ENCODE measurements at regions not wholly inside any gene's neighbourhood (a gene's known extent, or its start where the extent isn't known, plus 50 kb on each side); places are given as distances from the start of the nearest gene placed in this dataset.

- Histone ChIP-seq H3K36me3 (ENCODE audit: insufficient read depth, low read length) (no peaks in the 10 kb centered on the region), H3K4me3 (no peak overlapping the region), H3K9me3 (ENCODE audit: low read depth, low read length) (no peaks in the 10 kb centered on the region), H3K27ac (no peak overlapping the region), H3K9ac (ENCODE audit: insufficient read length) (no peak overlapping the region)
- no peak for TF ChIP-seq FOXP2 (optimal IDR thresholded peaks at IDR 0.05; ENCODE audit: control extremely low read depth, extremely low read length, insufficient read depth)
- no peak for TF ChIP-seq EZH2 (IDR thresholded peaks at IDR 0.05)
- DNase-seq (ENCODE audit: low read depth, low spot score): no peak
Observed at GRCh38 chr9:38137342-38137741, 68.3 kb upstream of the SHB start.

DNA sequence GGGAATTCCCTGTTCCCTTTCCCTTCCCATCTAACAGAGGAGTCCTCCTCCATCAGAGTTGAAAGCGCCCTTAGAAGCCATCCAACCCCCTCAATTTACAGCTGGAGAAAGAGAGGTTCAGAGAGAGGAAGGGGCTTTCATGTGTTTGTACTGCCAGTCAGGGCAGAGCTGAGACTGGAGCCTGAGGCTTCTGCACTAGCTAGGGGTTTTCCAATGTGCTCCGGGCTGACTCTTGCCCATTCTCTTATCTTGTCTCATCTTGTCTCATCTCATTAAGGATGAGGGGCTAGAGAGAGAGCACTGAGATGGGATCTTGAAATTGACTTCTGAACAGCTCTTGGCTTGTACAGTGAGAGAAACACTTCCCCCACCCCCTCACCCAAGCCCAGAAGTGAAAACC lies 67.4 kb upstream of the SHB start:
- TF ChIP-seq POLR2AphosphoS5 (IDR thresholded peaks at IDR 0.05; ENCODE audit: borderline replicate concordance, low read depth, low read length): no peak
- TF ChIP-seq EZH2 (IDR thresholded peaks at IDR 0.05): no peak
- TF ChIP-seq FOXP2 (optimal IDR thresholded peaks at IDR 0.05; ENCODE audit: control extremely low read depth, extremely low read length, insufficient read depth): no peak
- Histone ChIP-seq H3K27ac (no peak overlapping the region), H3K36me3 (ENCODE audit: insufficient read depth, low read length) (no peaks in the 10 kb centered on the region), H3K9ac (ENCODE audit: insufficient read length) (no peak overlapping the region), H3K4me3 (no peak overlapping the region), H3K9me3 (ENCODE audit: low read depth, low read length) (no peaks in the 10 kb centered on the region)
- DNase-seq (ENCODE audit: low read depth, low spot score): no peak

DNA sequence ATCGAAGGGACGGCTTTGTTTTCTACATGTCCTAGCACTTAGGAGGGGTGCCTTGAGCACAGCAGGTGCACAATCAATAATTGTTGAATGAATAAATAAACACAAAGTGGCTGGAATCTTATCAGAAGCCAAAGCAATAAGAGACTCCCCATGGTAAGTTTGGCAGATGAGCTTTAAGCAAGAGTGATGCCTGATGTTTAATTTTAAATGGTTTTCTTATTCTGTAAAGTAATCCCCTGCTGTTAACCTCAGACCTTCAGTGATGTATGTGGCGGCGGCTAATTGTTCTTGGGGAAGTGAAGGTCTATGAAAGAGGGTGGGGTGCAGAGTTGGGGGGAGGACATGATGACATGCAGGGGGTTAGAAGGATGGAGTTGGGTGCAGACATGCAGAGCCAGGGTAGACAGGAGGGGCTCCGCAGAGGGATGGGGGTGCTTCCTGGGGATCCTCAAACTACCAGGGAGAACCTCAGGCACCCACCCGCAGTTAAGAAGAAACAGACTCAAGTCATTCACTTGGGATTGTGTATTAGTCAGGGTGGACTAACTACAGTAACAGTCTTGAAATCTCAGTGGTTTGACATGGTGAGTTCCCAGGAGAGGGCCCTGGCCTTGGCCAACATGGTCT lies 65.7 kb upstream of the SHB start:
- TF ChIP-seq POLR2AphosphoS5 (IDR thresholded peaks at IDR 0.05; ENCODE audit: borderline replicate concordance, low read depth, low read length) (no peak), EZH2 (IDR thresholded peaks at IDR 0.05) (no peak), FOXP2 (optimal IDR thresholded peaks at IDR 0.05; ENCODE audit: control extremely low read depth, extremely low read length, insufficient read depth) (no peak)
- Histone ChIP-seq H3K27ac (no peak overlapping the region), H3K4me3 (no peak overlapping the region), H3K9me3 (ENCODE audit: low read depth, low read length) (no peaks in the 10 kb centered on the region), H3K36me3 (ENCODE audit: insufficient read depth, low read length) (no peaks in the 10 kb centered on the region), H3K9ac (ENCODE audit: insufficient read length) (no peak overlapping the region)
- DNase-seq (ENCODE audit: low read depth, low spot score): no peak

GRCh38 chr9:38133595-38133994 lies 64.6 kb upstream of the SHB start:
- no peak overlapping the region for H3K4me3 ChIP-seq
- TF ChIP-seq POLR2AphosphoS5 (IDR thresholded peaks at IDR 0.05; ENCODE audit: borderline replicate concordance, low read depth, low read length): no peak
- TF ChIP-seq FOXP2 (optimal IDR thresholded peaks at IDR 0.05; ENCODE audit: control extremely low read depth, extremely low read length, insufficient read depth): no peak
- H3K27ac ChIP-seq: no peak overlapping the region
- DNase-seq (ENCODE audit: low read depth, low spot score): no peak
- H3K36me3 ChIP-seq (ENCODE audit: insufficient read depth, low read length): no peaks in the 10 kb centered on the region
- no peaks in the 10 kb centered on the region for H3K9me3 ChIP-seq (ENCODE audit: low read depth, low read length)
- H3K9ac ChIP-seq (ENCODE audit: insufficient read length): no peak overlapping the region

GRCh38 chr9:38132956-38133355 lies 63.9 kb upstream of the SHB start:
- H3K27ac ChIP-seq: no peak overlapping the region
- no peak for DNase-seq (ENCODE audit: low read depth, low spot score)
- H3K9ac ChIP-seq (ENCODE audit: insufficient read length): no peak overlapping the region
- H3K9me3 ChIP-seq (ENCODE audit: low read depth, low read length): no peaks in the 10 kb centered on the region
- no peak for TF ChIP-seq EZH2 (IDR thresholded peaks at IDR 0.05)
- no peak for TF ChIP-seq FOXP2 (optimal IDR thresholded peaks at IDR 0.05; ENCODE audit: control extremely low read depth, extremely low read length, insufficient read depth)
- TF ChIP-seq POLR2AphosphoS5 (IDR thresholded peaks at IDR 0.05; ENCODE audit: borderline replicate concordance, low read depth, low read length): no peak
- no peak overlapping the region for H3K4me3 ChIP-seq
- H3K36me3 ChIP-seq (ENCODE audit: insufficient read depth, low read length): no peaks in the 10 kb centered on the region

DNA sequence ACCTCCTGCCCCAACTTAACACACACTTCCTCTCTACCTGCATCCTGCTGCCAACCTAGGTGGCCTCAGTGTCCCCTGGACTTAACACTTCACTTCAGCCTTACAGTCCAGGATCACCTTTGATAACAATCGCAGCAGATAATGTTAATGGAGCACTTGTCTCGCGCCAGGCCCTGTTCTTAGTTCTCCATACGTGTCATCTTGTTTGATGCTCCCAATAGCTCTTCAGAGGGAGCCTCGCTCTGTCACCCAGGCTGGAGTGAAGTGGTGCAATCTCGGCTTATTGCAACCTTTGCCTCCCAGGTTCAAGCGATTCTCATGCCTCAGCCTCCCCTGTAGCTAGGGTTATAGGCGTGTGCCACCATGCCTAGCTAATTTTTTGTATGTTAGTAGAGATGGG lies 62.7 kb upstream of the SHB start:
- H3K9ac ChIP-seq (ENCODE audit: insufficient read length): no peak overlapping the region
- DNase-seq (ENCODE audit: low read depth, low spot score): no peak

GRCh38 chr9:38130724-38131123 lies 61.7 kb upstream of the SHB start:
- H3K36me3 ChIP-seq (ENCODE audit: insufficient read depth, low read length): no peaks in the 10 kb centered on the region
- no peak overlapping the region for H3K4me3 ChIP-seq
- no peak overlapping the region for H3K27ac ChIP-seq
- no peak for TF ChIP-seq EZH2 (IDR thresholded peaks at IDR 0.05)
- TF ChIP-seq POLR2AphosphoS5 (IDR thresholded peaks at IDR 0.05; ENCODE audit: borderline replicate concordance, low read depth, low read length): no peak
- TF ChIP-seq FOXP2 (optimal IDR thresholded peaks at IDR 0.05; ENCODE audit: control extremely low read depth, extremely low read length, insufficient read depth): no peak
- H3K9me3 ChIP-seq (ENCODE audit: low read depth, low read length): no peaks in the 10 kb centered on the region
- DNase-seq (ENCODE audit: low read depth, low spot score): no peak
- no peak overlapping the region for H3K9ac ChIP-seq (ENCODE audit: insufficient read length)

More for the DNA sequence above, 62.7 kb upstream of the SHB start:
- Histone ChIP-seq H3K4me3 (no peak overlapping the region), H3K9me3 (ENCODE audit: low read depth, low read length) (no peaks in the 10 kb centered on the region), H3K27ac (no peak overlapping the region), H3K36me3 (ENCODE audit: insufficient read depth, low read length) (no peaks in the 10 kb centered on the region)
- TF ChIP-seq FOXP2 (optimal IDR thresholded peaks at IDR 0.05; ENCODE audit: control extremely low read depth, extremely low read length, insufficient read depth) (no peak), EZH2 (IDR thresholded peaks at IDR 0.05) (no peak), POLR2AphosphoS5 (IDR thresholded peaks at IDR 0.05; ENCODE audit: borderline replicate concordance, low read depth, low read length) (no peak)

DNA sequence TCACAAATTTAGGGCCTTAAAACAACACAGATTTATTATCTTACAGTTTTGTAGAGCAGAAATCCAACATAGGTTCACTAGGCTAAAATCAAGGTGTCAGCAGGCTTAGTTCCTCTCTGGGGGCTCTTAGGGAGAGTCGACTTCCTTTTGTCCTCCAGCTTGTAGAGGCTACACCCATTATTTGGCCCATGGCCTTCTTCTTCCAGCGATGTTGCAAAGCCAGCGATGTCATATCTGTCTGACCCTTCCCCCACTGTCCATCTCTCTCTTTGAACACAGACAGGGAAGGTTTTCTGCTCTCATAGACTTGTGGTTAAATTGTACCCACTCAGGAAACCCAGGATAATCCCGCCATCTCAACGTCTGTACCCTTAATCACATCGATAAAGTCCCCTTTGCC lies 60.3 kb upstream of the SHB start:
- Histone ChIP-seq H3K9me3 (ENCODE audit: low read depth, low read length) (no peaks in the 10 kb centered on the region), H3K36me3 (ENCODE audit: insufficient read depth, low read length) (no peaks in the 10 kb centered on the region), H3K27ac (no peak overlapping the region), H3K4me3 (no peak overlapping the region), H3K9ac (ENCODE audit: insufficient read length) (no peak overlapping the region)
- DNase-seq (ENCODE audit: low read depth, low spot score): no peak
- TF ChIP-seq EZH2 (IDR thresholded peaks at IDR 0.05) (no peak), POLR2AphosphoS5 (IDR thresholded peaks at IDR 0.05; ENCODE audit: borderline replicate concordance, low read depth, low read length) (no peak), FOXP2 (optimal IDR thresholded peaks at IDR 0.05; ENCODE audit: control extremely low read depth, extremely low read length, insufficient read depth) (no peak)

- Histone ChIP-seq H3K36me3 (ENCODE audit: insufficient read depth, low read length) (no peaks in the 10 kb centered on the region), H3K27ac (no peak overlapping the region), H3K9ac (ENCODE audit: insufficient read length) (no peak overlapping the region), H3K4me3 (no peak overlapping the region), H3K9me3 (ENCODE audit: low read depth, low read length) (no peaks in the 10 kb centered on the region)
- TF ChIP-seq FOXP2 (optimal IDR thresholded peaks at IDR 0.05; ENCODE audit: control extremely low read depth, extremely low read length, insufficient read depth) (no peak), EZH2 (IDR thresholded peaks at IDR 0.05) (no peak), POLR2AphosphoS5 (IDR thresholded peaks at IDR 0.05; ENCODE audit: borderline replicate concordance, low read depth, low read length) (no peak)
- no peak for DNase-seq (ENCODE audit: low read depth, low spot score)
Observed at GRCh38 chr9:38128752-38129270, 59.8 kb upstream of the SHB start.

Measured in SK-N-MC (cell line).